Activated CD8-positive, alpha-beta memory T cell treated with anti-CD3 and anti-CD28 coated beads, Interleukin-2, amount 50 U/mL, for 1 hour (primary cell): ENCODE measurements at regions not wholly inside any gene's neighbourhood (a gene's known extent, or its start where the extent isn't known, plus 50 kb on each side); places are given as distances from the start of the nearest gene placed in this dataset.
"Not testable (repeated sequence)": the region's sequence is repeated elsewhere in the genome, so short reads cannot be mapped to it uniquely, and the experiment has no call there.

Source experiments
- DNase-seq: peaks from one replicate; pipeline ENCODE4 v3.0.0-alpha.2; 2020; ENCODE audit errors: extremely low read depth

GRCh38 chr5:126046846-126047571 is 376.2 kb upstream of the GRAMD2B start:
- DNase-seq, result no peak

GRCh38 chr5:126052120-126052519 is 371.1 kb upstream of the GRAMD2B start:
- no peak for DNase-seq

- DNase-seq, result no peak
These were observed 370.4 kb upstream of the GRAMD2B start for GRCh38 chr5:126052791-126053190.

- no peak for DNase-seq
These were observed 369.6 kb upstream of the GRAMD2B start for GRCh38 chr5:126053630-126054029.

- no peak for DNase-seq
These were observed 368.4 kb upstream of the GRAMD2B start for GRCh38 chr5:126054577-126055347.

GRCh38 chr5:126055348-126055729 is 367.9 kb upstream of the GRAMD2B start:
- no peak for DNase-seq

- no peak for DNase-seq
These were observed 366.9 kb upstream of the GRAMD2B start for GRCh38 chr5:126056352-126056751.

GRCh38 chr5:126056851-126057622 is 366.2 kb upstream of the GRAMD2B start:
- no peak for DNase-seq

- not testable (repeated sequence) for DNase-seq
These were observed 364.8 kb upstream of the GRAMD2B start for GRCh38 chr5:126058392-126058791.

- no peak for DNase-seq
These were observed 360.6 kb upstream of the GRAMD2B start for GRCh38 chr5:126062398-126063221.

GRCh38 chr5:126065061-126065460 is 358.1 kb upstream of the GRAMD2B start:
- no peak for DNase-seq

GRCh38 chr5:126066836-126067235 is 356.4 kb upstream of the GRAMD2B start:
- no peak for DNase-seq

GRCh38 chr5:126067404-126067803 is 355.8 kb upstream of the GRAMD2B start:
- DNase-seq, result no peak

GRCh38 chr5:126069329-126069728 is 353.9 kb upstream of the GRAMD2B start:
- DNase-seq, result no peak

GRCh38 chr5:126070481-126070880 is 352.7 kb upstream of the GRAMD2B start:
- no peak for DNase-seq

- no peak for DNase-seq
These were observed 348.7 kb upstream of the GRAMD2B start for GRCh38 chr5:126074538-126074937.

GRCh38 chr5:126079266-126079665 is 343.9 kb upstream of the GRAMD2B start:
- DNase-seq, result no peak

- DNase-seq, result no peak
These were observed 342.0 kb upstream of the GRAMD2B start for GRCh38 chr5:126081209-126081608.

GRCh38 chr5:126093041-126093440 is 330.2 kb upstream of the GRAMD2B start:
- no peak for DNase-seq

GRCh38 chr5:126093718-126094117 is 329.5 kb upstream of the GRAMD2B start:
- DNase-seq, result no peak

GRCh38 chr5:126094991-126095390 is 328.2 kb upstream of the GRAMD2B start:
- DNase-seq, result no peak
